ENCODE measurements at regions not wholly inside any gene's neighbourhood (a gene's known extent, or its start where the extent isn't known, plus 50 kb on each side); places are given as distances from the start of the nearest gene placed in this dataset.

GRCh38 chr16:66308096-66308495 lies 58.4 kb upstream of the CDH5 start:
- no peak for TF ChIP-seq CTCF (IDR thresholded peaks at IDR 0.05; ENCODE audit: insufficient read depth, low read depth, low read length)
- no peak for TF ChIP-seq EZH2 (IDR thresholded peaks at IDR 0.05; ENCODE audit: insufficient read depth, low read length)
